AG09319 (cell line): ENCODE measurements at regions not wholly inside any gene's neighbourhood (a gene's known extent, or its start where the extent isn't known, plus 50 kb on each side); places are given as distances from the start of the nearest gene placed in this dataset.
"Not testable (repeated sequence)": the region's sequence is repeated elsewhere in the genome, so short reads cannot be mapped to it uniquely, and the experiment has no call there.

Experiments used
- DNase-seq: peaks from one replicate; pipeline ENCODE4 v3.0.0-alpha.2; 2010; ENCODE audit warnings: low read depth; ENCODE audit errors: extremely low read depth
- CTCF ChIP-seq: IDR thresholded peaks from 2 replicates; pipeline ENCODE4 v1.5.1; 2011; ENCODE audit warnings: low read depth, mild to moderate bottlenecking, inconsistent platforms, low read length, moderate library complexity

GRCh38 chr21:31819692-31820091 is 53.1 kb upstream of the HUNK start:
- DNase-seq: not testable (repeated sequence)

GRCh38 chr21:31814356-31814755 is 58.5 kb upstream of the HUNK start:
- DNase-seq: not testable (repeated sequence)

GRCh38 chr21:31813862-31814261 is 59.0 kb upstream of the HUNK start:
- DNase-seq: no peak
- TF ChIP-seq CTCF: no peak

GRCh38 chr21:31804008-31804394 is 68.8 kb upstream of the HUNK start:
- DNase-seq: no peak
- TF ChIP-seq CTCF: no peak

GRCh38 chr21:31803039-31804007 is 69.5 kb upstream of the HUNK start:
- no peak for DNase-seq
- TF ChIP-seq CTCF: no peak

GRCh38 chr21:31802331-31802730 is 70.4 kb upstream of the SCAF4 start:
- no peak for DNase-seq
- no peak for TF ChIP-seq CTCF

- no peak for TF ChIP-seq CTCF
- DNase-seq: no peak
Measured at GRCh38 chr21:31801551-31802219, 69.8 kb upstream of the SCAF4 start.

- TF ChIP-seq CTCF: no peak
Measured at GRCh38 chr21:31798842-31799704, 67.2 kb upstream of the SCAF4 start.

More at GRCh38 chr21:31798842-31799704, 67.2 kb upstream of the SCAF4 start:
- no peak for DNase-seq
